HEK293 (cell line): ENCODE measurements at regions not wholly inside any gene's neighbourhood (a gene's known extent, or its start where the extent isn't known, plus 50 kb on each side); places are given as distances from the start of the nearest gene placed in this dataset.

ENCODE experiments used
- HOXD13 ChIP-seq: sonication (generic); formaldehyde crosslinking; IDR thresholded peaks from 2 replicates; pipeline ENCODE4 v1.8.0; 2022; ENCODE audit warnings: missing genetic modification reagents, borderline replicate concordance
- MYNN ChIP-seq: fragments of 450-650 bp; formaldehyde crosslinking; IDR thresholded peaks from 2 replicates; pipeline ENCODE4 v1.5.1; 2016; ENCODE audit warnings: missing biosample characterization, missing genetic modification characterization, borderline replicate concordance
- OVOL3 ChIP-seq: fragments of 450-650 bp; formaldehyde crosslinking; IDR thresholded peaks from 2 replicates; pipeline ENCODE4 v1.5.1; 2016; ENCODE audit warnings: missing biosample characterization, missing genetic modification characterization
- REPIN1 ChIP-seq: fragments of 450-650 bp; formaldehyde crosslinking; IDR thresholded peaks from 2 replicates; pipeline ENCODE4 v1.5.1; 2017; ENCODE audit warnings: missing biosample characterization, missing genetic modification characterization, low read depth
- ZBTB21 ChIP-seq: fragments of 450-650 bp; formaldehyde crosslinking; IDR thresholded peaks from 2 replicates; pipeline ENCODE4 v1.5.1; 2017; ENCODE audit warnings: missing biosample characterization, missing genetic modification characterization
- ZFHX2 ChIP-seq: fragments of 450-650 bp; formaldehyde crosslinking; conservative IDR thresholded peaks from 2 replicates; pipeline ENCODE4 v1.5.1; 2016; ENCODE audit warnings: missing biosample characterization, missing genetic modification characterization
- ZNF10 ChIP-seq: fragments of 450-650 bp; formaldehyde crosslinking; IDR thresholded peaks from 2 replicates; pipeline ENCODE4 v1.5.1; 2017; ENCODE audit warnings: missing biosample characterization, missing genetic modification characterization
- ZNF132 ChIP-seq: fragments of 450-650 bp; formaldehyde crosslinking; IDR thresholded peaks from 2 replicates; pipeline ENCODE4 v1.5.1; 2017; ENCODE audit warnings: missing biosample characterization, missing genetic modification characterization, borderline replicate concordance
- ZNF169 ChIP-seq: fragments of 450-650 bp; formaldehyde crosslinking; IDR thresholded peaks from 2 replicates; pipeline ENCODE4 v1.5.1; 2016; ENCODE audit warnings: missing biosample characterization, missing genetic modification characterization
- ZNF23 ChIP-seq: fragments of 450-650 bp; formaldehyde crosslinking; IDR thresholded peaks from 2 replicates; pipeline ENCODE4 v1.5.1; 2016; ENCODE audit warnings: missing biosample characterization, missing genetic modification characterization, borderline replicate concordance
- ZNF239 ChIP-seq: fragments of 450-650 bp; formaldehyde crosslinking; IDR thresholded peaks from 2 replicates; pipeline ENCODE4 v1.5.1; 2016; ENCODE audit warnings: missing biosample characterization, missing genetic modification characterization
- ZNF274 ChIP-seq, 2 experiments: fragments of 200-500 bp in 1 of 2; fragments of 450-650 bp in 1 of 2; sonication (Bioruptor generic) in 1 of 2; formaldehyde crosslinking in 1 of 2; IDR thresholded peaks; 2 replicates each; pipeline versions ENCODE4 v1.5.1 to v1.6.1; 2014 to 2016; ENCODE audit warnings: borderline replicate concordance in 1 of 2, inconsistent platforms in 1 of 2, low read length in 1 of 2, missing biosample characterization in 1 of 2, missing genetic modification characterization in 1 of 2
- ZNF324 ChIP-seq: fragments of 450-650 bp; formaldehyde crosslinking; IDR thresholded peaks from 2 replicates; pipeline ENCODE4 v1.5.1; 2016; ENCODE audit warnings: missing biosample characterization, missing genetic modification characterization
- ZNF354C ChIP-seq: fragments of 450-650 bp; formaldehyde crosslinking; IDR thresholded peaks from 2 replicates; pipeline ENCODE4 v1.5.1; 2016; ENCODE audit warnings: missing biosample characterization, missing genetic modification characterization, low read depth, borderline replicate concordance
- ZNF521 ChIP-seq: fragments of 450-650 bp; formaldehyde crosslinking; IDR thresholded peaks from 2 replicates; pipeline ENCODE4 v1.5.1; 2017; ENCODE audit warnings: missing biosample characterization, mild to moderate bottlenecking, missing genetic modification characterization
- ZNF610 ChIP-seq: fragments of 450-650 bp; formaldehyde crosslinking; IDR thresholded peaks from 2 replicates; pipeline ENCODE4 v1.5.1; 2016; ENCODE audit warnings: missing biosample characterization, missing genetic modification characterization, borderline replicate concordance
- ZNF626 ChIP-seq: fragments of 450-650 bp; sonication (Bioruptor Pico); formaldehyde crosslinking; IDR thresholded peaks from 2 replicates; pipeline ENCODE4 v1.5.1; 2018; ENCODE audit warnings: missing biosample characterization, missing genetic modification characterization, inconsistent platforms
- ZNF843 ChIP-seq: fragments of 450-650 bp; formaldehyde crosslinking; IDR thresholded peaks from 2 replicates; pipeline ENCODE4 v1.5.1; 2016; ENCODE audit warnings: missing biosample characterization, missing genetic modification characterization
- TF ChIP-seq, protein P1 (sequence below): fragments of 450-650 bp; formaldehyde crosslinking; IDR thresholded peaks from 2 replicates; pipeline ENCODE4 v1.5.1; 2016; ENCODE audit warnings: missing biosample characterization, missing genetic modification characterization
- TF ChIP-seq, protein P2 (sequence below): fragments of 450-650 bp; formaldehyde crosslinking; IDR thresholded peaks from 2 replicates; pipeline ENCODE4 v1.5.1; 2016; ENCODE audit warnings: missing biosample characterization, missing genetic modification characterization
- TF ChIP-seq, protein P3 (sequence below): fragments of 450-650 bp; formaldehyde crosslinking; IDR thresholded peaks from 2 replicates; pipeline ENCODE4 v1.5.1; 2016; ENCODE audit warnings: missing biosample characterization, missing genetic modification characterization, borderline replicate concordance
- TF ChIP-seq, protein P4 (sequence below): fragments of 450-650 bp; formaldehyde crosslinking; optimal IDR thresholded peaks from 2 replicates; pipeline ENCODE3; 2016; ENCODE audit warnings: missing biosample characterization, mild to moderate bottlenecking, missing genetic modification characterization
- TF ChIP-seq, protein P5 (sequence below): fragments of 450-650 bp; formaldehyde crosslinking; IDR thresholded peaks from 2 replicates; pipeline ENCODE4 v1.5.1; 2016; ENCODE audit warnings: missing biosample characterization, missing genetic modification characterization
- TF ChIP-seq, protein P6 (sequence below): fragments of 450-650 bp; formaldehyde crosslinking; IDR thresholded peaks from 2 replicates; pipeline ENCODE4 v1.5.1; 2016; ENCODE audit warnings: missing biosample characterization, missing genetic modification characterization
- TF ChIP-seq, protein P7 (sequence below): fragments of 450-650 bp; formaldehyde crosslinking; IDR thresholded peaks from 2 replicates; pipeline ENCODE4 v1.5.1; 2017; ENCODE audit warnings: missing biosample characterization, missing genetic modification characterization

DNA sequence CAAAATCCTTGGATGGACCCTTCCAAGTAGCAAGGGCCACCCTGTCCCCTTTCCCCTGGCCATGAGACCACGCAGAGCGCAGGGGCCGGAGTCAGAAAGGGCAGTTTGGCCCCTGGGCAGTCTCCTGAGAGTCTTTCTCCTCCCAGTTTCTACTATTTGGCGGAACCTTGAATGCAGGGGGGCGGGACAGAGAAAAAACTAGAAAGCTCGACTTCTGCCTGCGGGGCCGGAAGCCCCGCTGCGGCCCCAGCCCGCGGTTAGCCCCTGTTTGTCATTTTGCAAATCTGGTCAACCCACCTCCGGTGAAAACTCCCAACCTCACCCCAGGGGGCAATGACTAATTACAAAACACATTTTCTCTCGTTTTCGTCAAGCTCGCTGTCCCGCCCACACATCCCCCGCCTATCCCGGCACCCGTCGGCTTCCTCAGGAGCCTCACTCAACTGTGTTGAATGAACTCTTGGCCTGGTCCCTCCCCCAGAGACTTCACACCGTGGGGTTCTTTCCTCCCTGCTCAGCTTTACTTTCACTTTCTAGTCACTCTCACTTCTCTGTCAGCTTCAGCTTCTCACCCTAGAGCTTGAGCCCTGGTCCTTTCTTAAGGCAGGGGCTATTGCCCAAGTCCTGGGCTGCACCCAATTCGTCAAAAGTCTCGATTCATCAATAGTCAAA lies 66.7 kb downstream of the IRF2BPL start (continued):
- TF ChIP-seq, protein P1, sequence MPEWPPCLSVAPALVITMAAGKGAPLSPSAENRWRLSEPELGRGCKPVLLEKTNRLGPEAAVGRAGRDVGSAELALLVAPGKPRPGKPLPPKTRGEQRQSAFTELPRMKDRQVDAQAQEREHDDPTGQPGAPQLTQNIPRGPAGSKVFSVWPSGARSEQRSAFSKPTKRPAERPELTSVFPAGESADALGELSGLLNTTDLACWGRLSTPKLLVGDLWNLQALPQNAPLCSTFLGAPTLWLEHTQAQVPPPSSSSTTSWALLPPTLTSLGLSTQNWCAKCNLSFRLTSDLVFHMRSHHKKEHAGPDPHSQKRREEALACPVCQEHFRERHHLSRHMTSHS = no peak
- TF ChIP-seq ZNF169 (no peak), ZNF23 (tag by site-specific recombination) (no peak), OVOL3 (tag by site-specific recombination) (no peak), ZNF274 (IDR thresholded peaks at IDR 0.05; ENCODE audit: low read length) (no peak), ZNF274 (tag by site-specific recombination; IDR thresholded peaks at IDR 0.05; ENCODE audit: borderline replicate concordance) (no peak), ZNF132 (tag by site-specific recombination) (no peak), ZNF843 (tag by site-specific recombination) (no peak), REPIN1 (tag by site-specific recombination) (no peak), ZNF239 (no peak), ZNF521 (tag by site-specific recombination) (no peak), ZNF324 (tag by site-specific recombination) (no peak), ZNF626 (tag by site-specific recombination) (no peak), MYNN (tag by site-specific recombination) (no peak), HOXD13 (CRISPR knock-in tag) (no peak), ZNF354C (tag by site-specific recombination) (no peak), ZBTB21 (no peak), ZFHX2 (peak; percentile 95), ZNF10 (no peak), ZNF610 (tag by site-specific recombination) (no peak)
- TF ChIP-seq, protein P2, sequence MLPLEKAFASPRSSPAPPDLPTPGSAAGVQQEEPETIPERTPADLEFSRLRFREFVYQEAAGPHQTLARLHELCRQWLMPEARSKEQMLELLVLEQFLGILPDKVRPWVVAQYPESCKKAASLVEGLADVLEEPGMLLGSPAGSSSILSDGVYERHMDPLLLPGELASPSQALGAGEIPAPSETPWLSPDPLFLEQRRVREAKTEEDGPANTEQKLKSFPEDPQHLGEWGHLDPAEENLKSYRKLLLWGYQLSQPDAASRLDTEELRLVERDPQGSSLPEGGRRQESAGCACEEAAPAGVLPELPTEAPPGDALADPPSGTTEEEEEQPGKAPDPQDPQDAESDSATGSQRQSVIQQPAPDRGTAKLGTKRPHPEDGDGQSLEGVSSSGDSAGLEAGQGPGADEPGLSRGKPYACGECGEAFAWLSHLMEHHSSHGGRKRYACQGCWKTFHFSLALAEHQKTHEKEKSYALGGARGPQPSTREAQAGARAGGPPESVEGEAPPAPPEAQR (tag by site-specific recombination) = no peak
- TF ChIP-seq, protein P3, sequence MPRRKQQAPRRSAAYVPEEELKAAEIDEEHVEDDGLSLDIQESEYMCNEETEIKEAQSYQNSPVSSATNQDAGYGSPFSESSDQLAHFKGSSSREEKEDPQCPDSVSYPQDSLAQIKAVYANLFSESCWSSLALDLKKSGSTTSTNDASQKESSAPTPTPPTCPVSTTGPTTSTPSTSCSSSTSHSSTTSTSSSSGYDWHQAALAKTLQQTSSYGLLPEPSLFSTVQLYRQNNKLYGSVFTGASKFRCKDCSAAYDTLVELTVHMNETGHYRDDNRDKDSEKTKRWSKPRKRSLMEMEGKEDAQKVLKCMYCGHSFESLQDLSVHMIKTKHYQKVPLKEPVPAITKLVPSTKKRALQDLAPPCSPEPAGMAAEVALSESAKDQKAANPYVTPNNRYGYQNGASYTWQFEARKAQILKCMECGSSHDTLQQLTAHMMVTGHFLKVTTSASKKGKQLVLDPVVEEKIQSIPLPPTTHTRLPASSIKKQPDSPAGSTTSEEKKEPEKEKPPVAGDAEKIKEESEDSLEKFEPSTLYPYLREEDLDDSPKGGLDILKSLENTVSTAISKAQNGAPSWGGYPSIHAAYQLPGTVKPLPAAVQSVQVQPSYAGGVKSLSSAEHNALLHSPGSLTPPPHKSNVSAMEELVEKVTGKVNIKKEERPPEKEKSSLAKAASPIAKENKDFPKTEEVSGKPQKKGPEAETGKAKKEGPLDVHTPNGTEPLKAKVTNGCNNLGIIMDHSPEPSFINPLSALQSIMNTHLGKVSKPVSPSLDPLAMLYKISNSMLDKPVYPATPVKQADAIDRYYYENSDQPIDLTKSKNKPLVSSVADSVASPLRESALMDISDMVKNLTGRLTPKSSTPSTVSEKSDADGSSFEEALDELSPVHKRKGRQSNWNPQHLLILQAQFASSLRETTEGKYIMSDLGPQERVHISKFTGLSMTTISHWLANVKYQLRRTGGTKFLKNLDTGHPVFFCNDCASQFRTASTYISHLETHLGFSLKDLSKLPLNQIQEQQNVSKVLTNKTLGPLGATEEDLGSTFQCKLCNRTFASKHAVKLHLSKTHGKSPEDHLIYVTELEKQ (tag by site-specific recombination) = no peak
- TF ChIP-seq, protein P4, sequence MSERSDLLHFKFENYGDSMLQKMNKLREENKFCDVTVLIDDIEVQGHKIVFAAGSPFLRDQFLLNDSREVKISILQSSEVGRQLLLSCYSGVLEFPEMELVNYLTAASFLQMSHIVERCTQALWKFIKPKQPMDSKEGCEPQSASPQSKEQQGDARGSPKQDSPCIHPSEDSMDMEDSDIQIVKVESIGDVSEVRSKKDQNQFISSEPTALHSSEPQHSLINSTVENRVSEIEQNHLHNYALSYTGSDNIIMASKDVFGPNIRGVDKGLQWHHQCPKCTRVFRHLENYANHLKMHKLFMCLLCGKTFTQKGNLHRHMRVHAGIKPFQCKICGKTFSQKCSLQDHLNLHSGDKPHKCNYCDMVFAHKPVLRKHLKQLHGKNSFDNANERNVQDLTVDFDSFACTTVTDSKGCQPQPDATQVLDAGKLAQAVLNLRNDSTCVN = no peak
- TF ChIP-seq, protein P5, sequence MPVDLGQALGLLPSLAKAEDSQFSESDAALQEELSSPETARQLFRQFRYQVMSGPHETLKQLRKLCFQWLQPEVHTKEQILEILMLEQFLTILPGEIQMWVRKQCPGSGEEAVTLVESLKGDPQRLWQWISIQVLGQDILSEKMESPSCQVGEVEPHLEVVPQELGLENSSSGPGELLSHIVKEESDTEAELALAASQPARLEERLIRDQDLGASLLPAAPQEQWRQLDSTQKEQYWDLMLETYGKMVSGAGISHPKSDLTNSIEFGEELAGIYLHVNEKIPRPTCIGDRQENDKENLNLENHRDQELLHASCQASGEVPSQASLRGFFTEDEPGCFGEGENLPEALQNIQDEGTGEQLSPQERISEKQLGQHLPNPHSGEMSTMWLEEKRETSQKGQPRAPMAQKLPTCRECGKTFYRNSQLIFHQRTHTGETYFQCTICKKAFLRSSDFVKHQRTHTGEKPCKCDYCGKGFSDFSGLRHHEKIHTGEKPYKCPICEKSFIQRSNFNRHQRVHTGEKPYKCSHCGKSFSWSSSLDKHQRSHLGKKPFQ = peak; percentile 99
- TF ChIP-seq, protein P6, sequence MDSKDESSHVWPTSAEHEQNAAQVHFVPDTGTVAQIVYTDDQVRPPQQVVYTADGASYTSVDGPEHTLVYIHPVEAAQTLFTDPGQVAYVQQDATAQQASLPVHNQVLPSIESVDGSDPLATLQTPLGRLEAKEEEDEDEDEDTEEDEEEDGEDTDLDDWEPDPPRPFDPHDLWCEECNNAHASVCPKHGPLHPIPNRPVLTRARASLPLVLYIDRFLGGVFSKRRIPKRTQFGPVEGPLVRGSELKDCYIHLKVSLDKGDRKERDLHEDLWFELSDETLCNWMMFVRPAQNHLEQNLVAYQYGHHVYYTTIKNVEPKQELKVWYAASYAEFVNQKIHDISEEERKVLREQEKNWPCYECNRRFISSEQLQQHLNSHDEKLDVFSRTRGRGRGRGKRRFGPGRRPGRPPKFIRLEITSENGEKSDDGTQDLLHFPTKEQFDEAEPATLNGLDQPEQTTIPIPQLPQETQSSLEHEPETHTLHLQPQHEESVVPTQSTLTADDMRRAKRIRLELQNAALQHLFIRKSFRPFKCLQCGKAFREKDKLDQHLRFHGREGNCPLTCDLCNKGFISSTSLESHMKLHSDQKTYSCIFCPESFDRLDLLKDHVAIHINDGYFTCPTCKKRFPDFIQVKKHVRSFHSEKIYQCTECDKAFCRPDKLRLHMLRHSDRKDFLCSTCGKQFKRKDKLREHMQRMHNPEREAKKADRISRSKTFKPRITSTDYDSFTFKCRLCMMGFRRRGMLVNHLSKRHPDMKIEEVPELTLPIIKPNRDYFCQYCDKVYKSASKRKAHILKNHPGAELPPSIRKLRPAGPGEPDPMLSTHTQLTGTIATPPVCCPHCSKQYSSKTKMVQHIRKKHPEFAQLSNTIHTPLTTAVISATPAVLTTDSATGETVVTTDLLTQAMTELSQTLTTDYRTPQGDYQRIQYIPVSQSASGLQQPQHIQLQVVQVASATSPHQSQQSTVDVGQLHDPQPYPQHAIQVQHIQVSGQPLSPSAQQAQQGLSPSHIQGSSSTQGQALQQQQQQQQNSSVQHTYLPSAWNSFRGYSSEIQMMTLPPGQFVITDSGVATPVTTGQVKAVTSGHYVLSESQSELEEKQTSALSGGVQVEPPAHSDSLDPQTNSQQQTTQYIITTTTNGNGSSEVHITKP (tag by site-specific recombination) = peak; percentile 82
- TF ChIP-seq, protein P7, sequence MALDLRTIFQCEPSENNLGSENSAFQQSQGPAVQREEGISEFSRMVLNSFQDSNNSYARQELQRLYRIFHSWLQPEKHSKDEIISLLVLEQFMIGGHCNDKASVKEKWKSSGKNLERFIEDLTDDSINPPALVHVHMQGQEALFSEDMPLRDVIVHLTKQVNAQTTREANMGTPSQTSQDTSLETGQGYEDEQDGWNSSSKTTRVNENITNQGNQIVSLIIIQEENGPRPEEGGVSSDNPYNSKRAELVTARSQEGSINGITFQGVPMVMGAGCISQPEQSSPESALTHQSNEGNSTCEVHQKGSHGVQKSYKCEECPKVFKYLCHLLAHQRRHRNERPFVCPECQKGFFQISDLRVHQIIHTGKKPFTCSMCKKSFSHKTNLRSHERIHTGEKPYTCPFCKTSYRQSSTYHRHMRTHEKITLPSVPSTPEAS = no peak
